RWPE1 (cell line): ENCODE measurements at regions not wholly inside any gene's neighbourhood (a gene's known extent, or its start where the extent isn't known, plus 50 kb on each side); places are given as distances from the start of the nearest gene placed in this dataset.

Experiments
- CTCF ChIA-PET: fragments of 350-600 bp; sonication (Branson Sonifier 250); formaldehyde crosslinking; extraction: SDS; loops from one replicate; lab custom pipeline; 2021; lab: Yijun Ruan, JAX
- POLR2A ChIA-PET: fragments of 400-600 bp; formaldehyde crosslinking; extraction: SDS; loops from one replicate; lab custom pipeline; 2020; ENCODE audit warnings: antibody characterized with exemption; ENCODE audit not compliant: low non-redundant PET; lab: Yijun Ruan, JAX
- DNase-seq: peaks from one replicate; pipeline ENCODE4 v3.0.0; 2012; ENCODE audit warnings: low spot score
- H3K27ac ChIP-seq: fragments of 450-650 bp; 2 replicates; pipeline ENCODE4 v1.5.1; 2017
- TF ChIP-seq, protein P1 (sequence below): fragments of 450-650 bp; conservative IDR thresholded peaks from 2 replicates; pipeline ENCODE4 v1.5.1; 2017; ENCODE audit warnings: low read depth, mild to moderate bottlenecking

DNA sequence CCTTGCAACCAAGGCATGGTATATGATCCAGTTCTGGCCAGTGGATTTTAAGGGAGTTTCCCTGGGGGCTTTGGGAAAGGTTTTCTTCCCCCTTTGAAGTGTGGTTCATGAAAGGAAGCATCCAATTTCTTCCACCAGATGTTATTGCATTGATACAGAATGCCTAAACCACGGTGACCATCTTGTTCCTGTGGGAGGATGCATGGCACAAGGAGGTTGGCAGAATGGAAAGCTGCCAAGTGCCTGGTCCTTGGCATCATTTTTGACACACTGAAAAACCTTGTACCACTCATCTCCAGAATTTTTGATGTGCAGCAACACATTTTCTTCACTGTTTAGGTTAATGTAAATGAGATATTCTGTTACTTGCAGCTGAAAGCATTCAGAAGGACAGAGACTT, 55.2 kb upstream of the CXCR4 start:
- no peak for DNase-seq
- H3K27ac ChIP-seq = no peak overlapping the region
- CTCF ChIA-PET = no interaction called here
- TF ChIP-seq, protein P1, sequence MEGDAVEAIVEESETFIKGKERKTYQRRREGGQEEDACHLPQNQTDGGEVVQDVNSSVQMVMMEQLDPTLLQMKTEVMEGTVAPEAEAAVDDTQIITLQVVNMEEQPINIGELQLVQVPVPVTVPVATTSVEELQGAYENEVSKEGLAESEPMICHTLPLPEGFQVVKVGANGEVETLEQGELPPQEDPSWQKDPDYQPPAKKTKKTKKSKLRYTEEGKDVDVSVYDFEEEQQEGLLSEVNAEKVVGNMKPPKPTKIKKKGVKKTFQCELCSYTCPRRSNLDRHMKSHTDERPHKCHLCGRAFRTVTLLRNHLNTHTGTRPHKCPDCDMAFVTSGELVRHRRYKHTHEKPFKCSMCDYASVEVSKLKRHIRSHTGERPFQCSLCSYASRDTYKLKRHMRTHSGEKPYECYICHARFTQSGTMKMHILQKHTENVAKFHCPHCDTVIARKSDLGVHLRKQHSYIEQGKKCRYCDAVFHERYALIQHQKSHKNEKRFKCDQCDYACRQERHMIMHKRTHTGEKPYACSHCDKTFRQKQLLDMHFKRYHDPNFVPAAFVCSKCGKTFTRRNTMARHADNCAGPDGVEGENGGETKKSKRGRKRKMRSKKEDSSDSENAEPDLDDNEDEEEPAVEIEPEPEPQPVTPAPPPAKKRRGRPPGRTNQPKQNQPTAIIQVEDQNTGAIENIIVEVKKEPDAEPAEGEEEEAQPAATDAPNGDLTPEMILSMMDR = no peak
- POLR2A ChIA-PET = no interaction called here

DNA sequence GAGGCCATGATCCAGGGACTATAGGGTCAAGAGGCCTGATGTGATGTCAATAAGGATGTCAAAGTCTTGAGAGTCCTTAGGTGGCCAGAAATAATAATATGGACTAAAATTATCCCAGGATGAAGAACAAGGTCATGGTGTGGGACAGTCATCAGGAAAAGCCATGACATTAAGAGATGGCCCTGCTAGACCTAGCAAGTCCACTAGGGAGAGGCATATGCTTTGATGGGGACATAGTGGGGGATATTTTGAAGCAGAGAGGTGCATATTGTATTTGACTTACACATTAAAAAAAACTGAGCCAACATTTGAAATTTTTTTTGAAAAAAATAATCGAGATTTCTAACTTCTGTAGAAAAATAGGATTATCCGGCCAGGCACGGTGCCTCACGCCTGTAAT, 53.3 kb upstream of the CXCR4 start:
- ChIA-PET CTCF (no interaction called here), POLR2A (no interaction called here)
- H3K27ac ChIP-seq = no peak overlapping the region
- no peak for DNase-seq
- TF ChIP-seq, protein P1 = no peak

DNA sequence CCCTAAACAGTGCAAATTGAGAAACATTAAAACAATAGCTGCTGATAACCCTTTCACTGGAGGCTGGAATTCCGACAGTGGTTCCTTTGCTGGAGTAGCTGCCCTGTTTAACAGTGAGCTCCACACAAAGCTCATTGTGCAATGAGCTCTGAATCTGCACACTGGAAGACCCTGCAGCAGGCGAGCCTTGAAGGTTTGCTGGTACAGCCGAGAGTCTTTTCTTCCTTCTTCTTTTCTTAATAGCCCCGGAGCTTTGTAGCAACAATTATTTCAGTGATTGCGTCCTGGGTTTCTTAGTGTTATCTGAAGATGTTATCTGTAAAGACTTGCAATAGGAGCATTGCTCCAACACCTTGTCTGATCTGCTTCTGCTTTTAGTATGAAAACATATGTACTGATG, 50.8 kb upstream of the CXCR4 start:
- POLR2A ChIA-PET = no interaction called here
- CTCF ChIA-PET = no interaction called here
- no peak for DNase-seq
- TF ChIP-seq, protein P1 = no peak
- no peak overlapping the region for H3K27ac ChIP-seq

DNA sequence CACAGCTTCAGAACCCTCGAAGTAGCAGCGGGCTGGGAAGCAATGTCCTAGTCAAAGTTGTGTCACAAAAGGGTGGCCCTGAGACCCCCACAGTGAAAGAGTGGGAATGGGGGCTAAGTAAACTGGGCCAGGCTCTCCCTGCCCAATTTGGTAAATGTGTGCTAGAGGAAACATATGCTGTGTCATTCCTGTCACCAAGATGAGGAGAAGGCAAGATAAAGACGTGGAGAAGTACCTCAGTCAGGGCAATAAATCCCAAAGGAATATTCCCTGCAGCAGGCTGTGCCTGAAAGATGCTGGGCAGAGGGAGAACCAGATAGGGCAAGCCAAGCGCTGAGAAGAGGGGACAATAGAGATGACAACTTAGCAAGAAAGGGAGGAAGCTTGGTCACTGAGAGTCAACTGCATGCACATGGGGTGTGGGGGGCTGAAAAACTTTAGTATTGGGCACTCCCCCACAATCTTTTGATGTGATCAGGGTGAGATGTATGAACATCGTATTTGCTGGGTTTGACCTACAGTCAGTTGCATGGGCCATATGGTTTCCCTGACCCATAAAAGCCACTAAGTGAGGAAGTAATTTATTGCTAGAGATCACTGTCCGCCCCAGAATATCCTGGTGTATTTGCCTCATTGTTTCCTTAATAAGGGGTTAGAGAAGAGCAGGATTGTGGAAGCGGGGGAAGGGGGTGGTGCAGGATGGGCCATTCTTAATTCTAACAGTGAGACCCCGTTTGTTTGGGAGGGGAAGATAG, 49.9 kb upstream of the CXCR4 start:
- DNase-seq = no peak
- TF ChIP-seq, protein P1 = no peak
- POLR2A ChIA-PET = no interaction called here

More for the DNA sequence above, 49.9 kb upstream of the CXCR4 start:
- CTCF ChIA-PET = no interaction called here
- no peak overlapping the region for H3K27ac ChIP-seq
